HG03558 (cell line): ENCODE measurements at regions not wholly inside any gene's neighbourhood (a gene's known extent, or its start where the extent isn't known, plus 50 kb on each side); places are given as distances from the start of the nearest gene placed in this dataset.

Source experiments
- ATAC-seq: cut with Tn5 transposase; IDR thresholded peaks from one replicate; pipeline ENCODE4 v1.9.1; 2021; ENCODE audit warnings: moderate number of reproducible peaks; ENCODE audit not compliant: unreplicated experiment; ENCODE audit errors: extremely low read depth

GRCh38 chr9:99389087-99390033, 167.3 kb downstream of the SEC61B start:
- ATAC-seq, result no peak

GRCh38 chr9:99391937-99392594, 170.0 kb downstream of the SEC61B start:
- no peak for ATAC-seq

DNA sequence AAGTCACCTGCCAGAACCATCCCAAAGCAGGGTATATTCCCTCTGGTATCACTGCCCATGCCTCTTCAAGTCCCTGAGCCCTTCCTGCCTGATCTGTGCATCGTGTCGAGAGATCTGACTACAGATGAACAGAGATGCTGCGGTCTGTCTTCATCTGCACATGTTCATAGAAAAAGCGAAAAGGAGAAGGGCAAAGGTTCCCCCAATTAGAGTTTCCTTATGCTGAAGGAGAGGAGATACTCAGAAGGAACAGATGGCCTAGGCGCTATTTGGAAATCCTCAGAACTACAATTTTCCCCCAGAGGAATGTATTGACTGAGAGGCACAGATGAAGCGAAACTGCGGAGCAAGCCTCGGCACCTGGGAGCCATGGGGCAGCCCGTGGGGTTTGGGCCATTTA, 170.9 kb downstream of the SEC61B start:
- ATAC-seq, result no peak

DNA sequence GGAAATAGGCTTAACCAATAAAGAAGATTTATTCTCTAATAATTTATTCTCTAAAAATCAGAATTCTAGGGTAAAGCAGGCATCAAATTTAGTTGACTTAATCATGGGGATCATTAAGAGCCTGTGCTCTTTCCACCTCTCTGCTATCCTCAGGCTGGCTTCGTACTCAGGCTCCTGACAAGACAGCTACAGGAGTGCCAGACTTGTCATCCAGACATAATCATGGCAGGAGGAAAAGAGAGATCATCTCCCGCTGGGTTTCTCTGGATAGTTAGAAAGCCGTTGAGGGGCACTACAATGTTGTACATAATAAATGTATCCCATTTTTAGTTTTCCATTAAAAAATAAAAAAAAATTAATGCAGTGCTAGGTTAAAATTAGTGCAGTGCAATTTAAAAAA, 171.9 kb downstream of the SEC61B start:
- no peak for ATAC-seq

- no peak for ATAC-seq
Observed at GRCh38 chr9:99398241-99398640, 176.2 kb downstream of the SEC61B start.

DNA sequence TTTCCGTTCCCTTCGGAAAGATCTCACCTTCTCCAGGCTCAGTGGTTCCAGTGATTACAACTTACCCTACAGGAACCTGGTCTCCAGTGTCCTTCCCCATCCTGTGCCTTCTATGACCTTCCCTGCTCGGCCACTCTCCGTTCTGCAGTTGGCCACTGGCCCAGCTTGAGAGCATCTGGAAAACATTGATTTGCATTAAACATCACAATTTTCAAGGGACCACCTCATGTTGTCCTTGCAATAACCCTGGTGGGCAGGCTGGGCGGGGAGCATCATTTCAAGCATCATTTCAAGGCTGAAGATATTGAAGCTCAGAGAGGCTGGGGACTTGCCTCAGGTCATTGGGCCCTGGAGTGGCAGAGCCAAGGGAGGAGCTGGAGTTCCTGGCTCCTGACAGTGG, 177.4 kb downstream of the SEC61B start:
- no peak for ATAC-seq

DNA sequence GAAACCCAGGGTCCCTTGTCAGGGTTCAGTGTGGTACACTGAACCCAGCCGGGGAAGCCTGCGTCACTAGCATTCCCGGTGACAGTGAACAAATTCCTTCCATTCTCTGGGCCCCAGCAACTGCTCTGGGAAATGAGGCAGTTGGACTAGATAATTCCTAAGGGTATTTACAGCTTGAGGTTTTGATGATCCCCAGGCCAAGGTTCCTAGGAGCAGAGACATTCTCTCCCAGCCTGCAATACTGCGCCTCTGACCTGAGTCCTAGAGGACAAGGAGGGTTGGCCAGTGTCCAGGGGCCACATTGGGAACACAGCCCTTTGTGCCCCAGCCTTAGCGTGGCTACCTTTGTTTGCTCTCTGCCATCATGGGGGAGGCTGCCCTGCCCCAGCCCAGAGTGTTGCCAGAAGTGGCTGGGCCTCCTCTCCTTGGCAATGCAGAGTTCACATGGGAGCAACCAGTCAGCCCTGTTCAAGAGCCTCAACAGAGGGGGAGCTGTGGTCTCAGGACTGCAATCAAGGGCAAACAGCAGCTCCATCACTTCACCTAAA, 178.2 kb downstream of the SEC61B start:
- no peak for ATAC-seq

GRCh38 chr9:99401680-99402504, 179.8 kb downstream of the SEC61B start:
- no peak for ATAC-seq

DNA sequence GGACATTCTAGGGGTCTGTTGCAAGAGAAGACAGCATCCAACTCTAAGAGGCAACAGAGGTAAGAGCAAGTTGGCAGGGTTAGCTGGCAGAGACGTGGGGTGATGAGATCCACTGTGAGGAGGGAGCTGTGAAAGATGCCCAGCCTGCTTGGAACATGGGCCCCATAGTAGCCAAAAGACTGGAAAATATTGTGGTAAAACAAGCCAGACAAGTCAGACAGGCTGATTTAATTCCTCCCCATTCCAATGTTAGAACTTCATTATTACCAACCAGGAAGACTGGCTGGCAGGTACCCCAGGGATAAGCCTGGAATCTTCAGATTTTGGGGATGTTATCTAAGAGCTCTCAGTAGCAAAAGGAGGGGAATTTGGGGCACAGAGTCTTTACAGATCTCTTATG, 181.3 kb downstream of the SEC61B start:
- no peak for ATAC-seq

GRCh38 chr9:99405359-99405758, 183.3 kb downstream of the SEC61B start:
- ATAC-seq, result no peak

DNA sequence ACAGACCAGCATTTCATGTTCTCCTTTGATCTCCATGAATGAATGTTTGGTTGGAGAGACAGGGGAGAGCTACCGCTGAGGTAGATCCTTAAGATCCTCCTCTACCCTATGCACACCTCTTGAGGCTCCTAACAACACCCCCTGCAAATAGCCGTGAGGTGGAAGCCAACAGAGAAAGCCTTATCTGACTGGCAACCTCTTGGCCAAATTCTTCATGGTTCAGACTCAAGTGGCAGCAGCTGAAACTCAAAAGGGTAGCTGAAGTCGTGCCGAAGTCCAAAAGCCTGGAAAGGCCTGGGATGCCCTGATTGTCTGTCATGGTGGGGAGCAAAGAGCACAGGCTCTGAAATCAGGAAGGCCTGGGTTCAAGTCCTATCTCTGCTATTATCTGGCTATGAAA, 184.9 kb downstream of the SEC61B start:
- ATAC-seq, result no peak

DNA sequence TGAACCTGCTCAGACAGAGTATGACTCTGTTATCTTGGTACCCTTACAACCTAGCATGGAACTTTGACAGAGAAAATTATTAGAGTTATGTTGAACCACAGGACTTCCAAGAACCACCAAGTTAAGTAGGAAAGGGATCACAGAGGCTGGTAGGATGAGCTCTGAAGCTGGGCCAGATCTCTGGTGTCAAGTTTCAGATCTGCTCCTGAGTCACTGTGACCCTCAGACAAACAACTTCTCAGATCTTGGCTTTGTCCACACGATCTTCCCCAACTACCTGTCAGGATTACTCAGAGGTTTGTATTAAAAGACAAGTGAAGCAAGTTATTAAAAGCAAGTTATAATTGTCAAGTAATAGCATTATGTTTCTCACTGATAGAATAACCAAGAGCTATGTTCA, 189.0 kb downstream of the SEC61B start:
- ATAC-seq, result no peak

GRCh38 chr9:99411479-99412115, 189.5 kb downstream of the SEC61B start:
- no peak for ATAC-seq

DNA sequence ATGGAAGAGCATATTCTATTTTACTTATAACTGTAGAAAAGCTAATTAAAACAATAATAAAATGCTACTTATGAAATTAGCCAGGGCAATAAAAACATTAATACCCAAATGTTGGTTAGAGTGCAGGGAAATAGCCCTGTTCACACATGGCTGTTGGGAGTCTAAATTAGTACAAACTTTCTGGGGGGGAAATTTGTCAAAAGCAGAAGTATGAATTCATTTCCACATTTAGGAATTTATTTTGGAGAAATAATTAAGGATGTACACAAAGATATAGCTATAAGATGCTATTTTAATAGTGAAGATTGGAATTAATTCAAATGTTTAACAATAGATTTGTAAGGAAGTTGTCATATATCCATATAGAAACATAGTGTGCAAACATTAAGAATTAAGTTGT, 190.5 kb downstream of the SEC61B start:
- ATAC-seq, result no peak

DNA sequence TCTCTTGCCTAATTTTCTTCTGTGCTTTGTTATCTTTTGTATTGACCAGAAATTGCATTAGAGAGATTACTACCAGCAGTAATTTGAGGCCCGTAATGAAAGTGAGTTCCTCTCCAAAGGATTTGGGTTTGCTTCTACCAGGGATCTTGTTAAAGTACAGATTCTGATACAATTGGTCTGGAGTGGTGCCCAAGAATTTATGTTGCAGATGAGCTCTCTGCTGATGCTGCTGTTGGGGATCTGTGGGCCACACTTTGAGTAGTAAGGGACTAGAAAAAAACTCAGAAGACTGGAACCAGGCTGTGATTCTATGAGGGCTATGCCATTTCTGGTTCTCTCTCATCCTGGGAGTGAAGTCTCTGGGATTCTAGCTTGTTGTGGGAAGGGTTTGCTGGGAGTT, 192.2 kb downstream of the SEC61B start:
- ATAC-seq, result no peak

DNA sequence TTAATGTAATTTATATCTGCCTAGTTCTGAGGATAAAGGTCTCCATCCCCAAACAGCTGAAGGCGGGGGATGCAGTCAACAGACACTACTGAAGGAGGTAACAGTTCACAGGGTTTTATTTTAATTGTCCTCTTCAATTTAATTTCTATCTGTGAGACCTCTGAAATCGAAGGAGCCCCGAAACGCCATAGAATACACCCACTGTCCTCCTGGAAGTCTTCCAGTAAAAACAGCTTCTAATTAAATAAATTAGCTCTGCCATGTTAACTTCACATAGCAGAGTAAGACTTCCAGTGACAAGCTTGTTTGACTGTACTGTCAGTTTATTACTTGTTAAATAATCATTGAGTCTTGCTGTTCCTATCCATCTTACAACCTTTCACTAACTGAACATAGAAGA, 193.5 kb downstream of the SEC61B start:
- no peak for ATAC-seq

DNA sequence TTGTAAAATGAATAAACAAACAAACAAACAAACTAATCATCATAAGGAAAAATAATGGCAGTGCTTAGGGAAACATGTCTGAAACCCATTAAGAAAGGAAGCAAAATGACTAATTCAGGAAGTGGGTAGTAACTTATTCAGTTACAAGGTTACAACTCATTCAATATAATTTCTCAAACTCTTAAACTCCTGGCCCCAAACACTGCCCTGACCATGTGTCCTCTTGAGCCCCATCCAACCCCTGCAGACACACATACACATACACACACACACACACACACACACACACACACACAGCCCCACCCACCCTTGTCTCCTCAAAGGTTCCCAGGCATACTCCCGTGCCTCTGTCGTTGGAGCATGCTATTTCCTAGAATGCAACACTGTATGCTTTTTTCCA, 193.9 kb downstream of the SEC61B start:
- ATAC-seq, result no peak

GRCh38 chr9:99419070-99419469, 197.0 kb downstream of the SEC61B start:
- no peak for ATAC-seq

DNA sequence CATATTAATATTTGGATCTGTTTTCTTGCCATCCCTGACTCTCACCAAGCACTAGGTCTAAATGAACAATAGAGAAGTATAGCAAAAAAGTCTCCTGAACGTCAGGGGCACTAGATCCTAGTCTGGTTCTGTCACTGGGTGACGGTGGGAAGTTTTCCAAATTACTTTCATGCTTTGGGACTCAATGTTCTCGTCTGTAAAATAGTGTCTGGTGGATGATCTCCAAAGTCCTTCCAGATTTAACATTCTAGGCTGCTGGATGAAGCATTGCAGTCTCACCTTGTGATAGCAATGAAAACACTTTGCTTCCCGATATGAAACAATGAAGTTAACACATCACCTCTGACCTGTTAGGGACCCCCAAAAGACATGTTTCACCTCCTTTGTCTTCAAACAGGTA, 199.3 kb downstream of the SEC61B start:
- no peak for ATAC-seq

GRCh38 chr9:99425124-99425523, 203.0 kb downstream of the SEC61B start:
- ATAC-seq, result no peak
